HEK293 (cell line): ENCODE measurements at regions not wholly inside any gene's neighbourhood (a gene's known extent, or its start where the extent isn't known, plus 50 kb on each side); places are given as distances from the start of the nearest gene placed in this dataset.

Experiments used
- CTCF ChIA-PET: fragments of 350-600 bp; formaldehyde crosslinking; extraction: SDS; loops from one replicate; lab custom pipeline; 2021; ENCODE audit warnings: antibody characterized with exemption; lab: Yijun Ruan, JAX
- POLR2A ChIA-PET: fragments of 300-600 bp; formaldehyde crosslinking; extraction: SDS; loops from one replicate; lab custom pipeline; 2020; ENCODE audit warnings: antibody characterized with exemption, inconsistent platforms; lab: Yijun Ruan, JAX
- H3K27ac ChIP-seq: fragments of 200-500 bp; sonication (Bioruptor generic); 2 replicates; pipeline ENCODE4 v1.5.1; 2014; ENCODE audit warnings: low read depth, low read length, control low read depth, inconsistent platforms; ENCODE audit errors: extremely low read depth
- H3K36me3 ChIP-seq, 2 experiments: fragments of 200-500 bp in 1 of 2; sonication (Bioruptor generic) in 1 of 2; 1 replicate in 1 of 2; 2 replicates in 1 of 2; pipeline ENCODE4 v1.5.1; 2014 to 2017; ENCODE audit warnings: inconsistent platforms in 2 of 2, low read length in 2 of 2; ENCODE audit not compliant: control insufficient read depth in 2 of 2, insufficient read depth in 1 of 2
- H3K4me1 ChIP-seq: fragments of 200-500 bp; sonication (Bioruptor generic); 2 replicates; pipeline ENCODE4 v1.5.1; 2014; ENCODE audit warnings: mild to moderate bottlenecking, low read length, inconsistent platforms; ENCODE audit not compliant: control insufficient read depth, insufficient read depth
- H3K4me3 ChIP-seq: 2 replicates; pipeline ENCODE4 v1.5.1; 2011; ENCODE audit warnings: low read depth, mild to moderate bottlenecking, control low read depth, low read length, moderate library complexity
- H3K9me3 ChIP-seq: fragments of 200-500 bp; sonication (Bioruptor generic); 2 replicates; pipeline ENCODE4 v1.5.1; 2014; ENCODE audit warnings: low read depth, low read length, inconsistent platforms; ENCODE audit not compliant: control insufficient read depth, insufficient read depth
- AEBP2 ChIP-seq: fragments of 450-650 bp; formaldehyde crosslinking; IDR thresholded peaks from 2 replicates; pipeline ENCODE4 v1.5.1; 2016; ENCODE audit warnings: missing biosample characterization, missing genetic modification characterization, borderline replicate concordance
- BCL6B ChIP-seq: fragments of 450-650 bp; formaldehyde crosslinking; IDR thresholded peaks from 2 replicates; pipeline ENCODE4 v1.5.1; 2017; ENCODE audit warnings: missing biosample characterization, missing genetic modification characterization
- CTCF ChIP-seq: fragments of 450-650 bp; formaldehyde crosslinking; IDR thresholded peaks from 2 replicates; pipeline ENCODE4 v1.5.1; 2016; ENCODE audit warnings: missing biosample characterization, missing genetic modification characterization
- KLF1 ChIP-seq: fragments of 450-650 bp; formaldehyde crosslinking; IDR thresholded peaks from 2 replicates; pipeline ENCODE4 v1.5.1; 2016; ENCODE audit warnings: missing biosample characterization, missing genetic modification characterization
- SCRT2 ChIP-seq: fragments of 450-650 bp; formaldehyde crosslinking; IDR thresholded peaks from 2 replicates; pipeline ENCODE4 v1.5.1; 2016; ENCODE audit warnings: missing biosample characterization, missing genetic modification characterization
- TCF7L2 ChIP-seq: IDR thresholded peaks from 2 replicates; pipeline ENCODE4 v1.6.1; 2011; ENCODE audit warnings: low read depth, mild to moderate bottlenecking, inconsistent platforms, low read length, moderate library complexity, borderline replicate concordance
- ZBTB17 ChIP-seq: fragments of 450-650 bp; formaldehyde crosslinking; IDR thresholded peaks from 2 replicates; pipeline ENCODE4 v1.5.1; 2016; ENCODE audit warnings: missing biosample characterization, missing genetic modification characterization
- ZFHX2 ChIP-seq: fragments of 450-650 bp; formaldehyde crosslinking; conservative IDR thresholded peaks from 2 replicates; pipeline ENCODE4 v1.5.1; 2016; ENCODE audit warnings: missing biosample characterization, missing genetic modification characterization
- ZIC2 ChIP-seq: fragments of 450-650 bp; formaldehyde crosslinking; IDR thresholded peaks from 2 replicates; pipeline ENCODE4 v1.5.1; 2016; ENCODE audit warnings: missing biosample characterization, missing genetic modification characterization
- ZNF10 ChIP-seq: fragments of 450-650 bp; formaldehyde crosslinking; IDR thresholded peaks from 2 replicates; pipeline ENCODE4 v1.5.1; 2017; ENCODE audit warnings: missing biosample characterization, missing genetic modification characterization
- ZNF132 ChIP-seq: fragments of 450-650 bp; formaldehyde crosslinking; IDR thresholded peaks from 2 replicates; pipeline ENCODE4 v1.5.1; 2017; ENCODE audit warnings: missing biosample characterization, missing genetic modification characterization, borderline replicate concordance
- ZNF138 ChIP-seq: fragments of 450-650 bp; formaldehyde crosslinking; IDR thresholded peaks from 2 replicates; pipeline ENCODE4 v1.5.1; 2016; ENCODE audit warnings: missing biosample characterization, missing genetic modification characterization, borderline replicate concordance
- ZNF174 ChIP-seq: fragments of 450-650 bp; formaldehyde crosslinking; IDR thresholded peaks from 2 replicates; pipeline ENCODE4 v1.5.0; 2017; ENCODE audit warnings: missing biosample characterization, mild to moderate bottlenecking, missing genetic modification characterization
- ZNF223 ChIP-seq: fragments of 450-650 bp; formaldehyde crosslinking; IDR thresholded peaks from 2 replicates; pipeline ENCODE4 v1.5.1; 2016; ENCODE audit warnings: missing biosample characterization, missing genetic modification characterization
- ZNF274 ChIP-seq, 2 experiments: fragments of 200-500 bp in 1 of 2; fragments of 450-650 bp in 1 of 2; sonication (Bioruptor generic) in 1 of 2; formaldehyde crosslinking in 1 of 2; IDR thresholded peaks; 2 replicates each; pipeline versions ENCODE4 v1.5.1 to v1.6.1; 2014 to 2016; ENCODE audit warnings: borderline replicate concordance in 1 of 2, inconsistent platforms in 1 of 2, low read length in 1 of 2, missing biosample characterization in 1 of 2, missing genetic modification characterization in 1 of 2
- ZNF623 ChIP-seq: fragments of 450-650 bp; formaldehyde crosslinking; IDR thresholded peaks from 2 replicates; pipeline ENCODE4 v1.5.1; 2016; ENCODE audit warnings: missing biosample characterization, missing genetic modification characterization
- ZNF692 ChIP-seq: fragments of 450-650 bp; formaldehyde crosslinking; IDR thresholded peaks from 2 replicates; pipeline ENCODE4 v1.5.1; 2016; ENCODE audit warnings: missing biosample characterization, missing genetic modification characterization
- ZNF76 ChIP-seq: fragments of 450-650 bp; formaldehyde crosslinking; IDR thresholded peaks from 2 replicates; pipeline ENCODE4; 2016; ENCODE audit warnings: low read depth, missing biosample characterization, missing genetic modification characterization, borderline replicate concordance
- TF ChIP-seq, protein P1 (sequence below): fragments of 450-650 bp; formaldehyde crosslinking; IDR thresholded peaks from 2 replicates; pipeline ENCODE4 v1.5.1; 2016; ENCODE audit warnings: missing biosample characterization, missing genetic modification characterization
- TF ChIP-seq, protein P2 (sequence below): fragments of 450-650 bp; formaldehyde crosslinking; conservative IDR thresholded peaks from 2 replicates; pipeline ENCODE4 v1.5.1; 2016; ENCODE audit warnings: low read depth, missing biosample characterization, missing genetic modification characterization
- TF ChIP-seq, protein P3 (sequence below): fragments of 450-650 bp; formaldehyde crosslinking; IDR thresholded peaks from 2 replicates; pipeline ENCODE4 v1.5.1; 2016; ENCODE audit warnings: missing biosample characterization, missing genetic modification characterization

DNA sequence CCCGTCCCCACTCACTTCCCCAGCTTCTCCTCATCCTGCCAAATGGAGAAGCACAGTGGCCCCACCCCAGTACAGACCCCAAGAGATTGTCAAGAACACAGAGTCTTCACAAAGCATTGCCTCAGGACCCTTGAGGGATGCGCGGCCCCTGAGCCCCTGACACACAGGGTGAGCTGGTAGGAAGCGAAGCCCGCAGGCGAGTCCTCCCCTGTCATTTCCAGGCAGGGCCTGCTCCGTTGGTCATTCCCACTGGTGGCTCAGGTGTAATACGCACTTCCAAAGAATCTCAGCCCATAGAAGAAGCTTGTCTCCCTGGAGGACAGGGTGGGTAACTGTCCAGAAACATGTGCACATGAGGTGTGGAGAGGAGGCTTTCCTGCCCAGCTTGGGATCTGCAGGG lies 404.2 kb downstream of the THBS2 start:
- Histone ChIP-seq H3K36me3 (no peaks in the 10 kb centered on the region), H3K9me3 (no peaks in the 10 kb centered on the region), H3K4me1 (no peaks in the 10 kb centered on the region), H3K27ac (no peak overlapping the region), H3K4me3 (no peak overlapping the region)
- TF ChIP-seq, protein P1, sequence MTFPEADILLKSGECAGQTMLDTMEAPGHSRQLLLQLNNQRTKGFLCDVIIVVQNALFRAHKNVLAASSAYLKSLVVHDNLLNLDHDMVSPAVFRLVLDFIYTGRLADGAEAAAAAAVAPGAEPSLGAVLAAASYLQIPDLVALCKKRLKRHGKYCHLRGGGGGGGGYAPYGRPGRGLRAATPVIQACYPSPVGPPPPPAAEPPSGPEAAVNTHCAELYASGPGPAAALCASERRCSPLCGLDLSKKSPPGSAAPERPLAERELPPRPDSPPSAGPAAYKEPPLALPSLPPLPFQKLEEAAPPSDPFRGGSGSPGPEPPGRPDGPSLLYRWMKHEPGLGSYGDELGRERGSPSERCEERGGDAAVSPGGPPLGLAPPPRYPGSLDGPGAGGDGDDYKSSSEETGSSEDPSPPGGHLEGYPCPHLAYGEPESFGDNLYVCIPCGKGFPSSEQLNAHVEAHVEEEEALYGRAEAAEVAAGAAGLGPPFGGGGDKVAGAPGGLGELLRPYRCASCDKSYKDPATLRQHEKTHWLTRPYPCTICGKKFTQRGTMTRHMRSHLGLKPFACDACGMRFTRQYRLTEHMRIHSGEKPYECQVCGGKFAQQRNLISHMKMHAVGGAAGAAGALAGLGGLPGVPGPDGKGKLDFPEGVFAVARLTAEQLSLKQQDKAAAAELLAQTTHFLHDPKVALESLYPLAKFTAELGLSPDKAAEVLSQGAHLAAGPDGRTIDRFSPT (tag by site-specific recombination): peak; percentile 36; the same call in 1 of the 2 replicates
- TF ChIP-seq CTCF: no peak
- CTCF ChIA-PET: no interaction called here
- POLR2A ChIA-PET: no interaction called here

GRCh38 chr6:168848797-168849196 lies 404.8 kb downstream of the THBS2 start:
- H3K4me3 ChIP-seq: no peak overlapping the region
- TF ChIP-seq ZNF132 (tag by site-specific recombination): no peak
- TF ChIP-seq ZNF274 (IDR thresholded peaks at IDR 0.05; ENCODE audit: low read length): no peak
- no peak for TF ChIP-seq ZNF274 (tag by site-specific recombination; IDR thresholded peaks at IDR 0.05; ENCODE audit: borderline replicate concordance)
- TF ChIP-seq ZNF223: no peak
- TF ChIP-seq ZNF692 (tag by site-specific recombination): no peak
- TF ChIP-seq BCL6B (tag by site-specific recombination): no peak
- TF ChIP-seq AEBP2 (tag by site-specific recombination): no peak
- TF ChIP-seq ZBTB17 (tag by site-specific recombination): no peak
- TF ChIP-seq, protein P2, sequence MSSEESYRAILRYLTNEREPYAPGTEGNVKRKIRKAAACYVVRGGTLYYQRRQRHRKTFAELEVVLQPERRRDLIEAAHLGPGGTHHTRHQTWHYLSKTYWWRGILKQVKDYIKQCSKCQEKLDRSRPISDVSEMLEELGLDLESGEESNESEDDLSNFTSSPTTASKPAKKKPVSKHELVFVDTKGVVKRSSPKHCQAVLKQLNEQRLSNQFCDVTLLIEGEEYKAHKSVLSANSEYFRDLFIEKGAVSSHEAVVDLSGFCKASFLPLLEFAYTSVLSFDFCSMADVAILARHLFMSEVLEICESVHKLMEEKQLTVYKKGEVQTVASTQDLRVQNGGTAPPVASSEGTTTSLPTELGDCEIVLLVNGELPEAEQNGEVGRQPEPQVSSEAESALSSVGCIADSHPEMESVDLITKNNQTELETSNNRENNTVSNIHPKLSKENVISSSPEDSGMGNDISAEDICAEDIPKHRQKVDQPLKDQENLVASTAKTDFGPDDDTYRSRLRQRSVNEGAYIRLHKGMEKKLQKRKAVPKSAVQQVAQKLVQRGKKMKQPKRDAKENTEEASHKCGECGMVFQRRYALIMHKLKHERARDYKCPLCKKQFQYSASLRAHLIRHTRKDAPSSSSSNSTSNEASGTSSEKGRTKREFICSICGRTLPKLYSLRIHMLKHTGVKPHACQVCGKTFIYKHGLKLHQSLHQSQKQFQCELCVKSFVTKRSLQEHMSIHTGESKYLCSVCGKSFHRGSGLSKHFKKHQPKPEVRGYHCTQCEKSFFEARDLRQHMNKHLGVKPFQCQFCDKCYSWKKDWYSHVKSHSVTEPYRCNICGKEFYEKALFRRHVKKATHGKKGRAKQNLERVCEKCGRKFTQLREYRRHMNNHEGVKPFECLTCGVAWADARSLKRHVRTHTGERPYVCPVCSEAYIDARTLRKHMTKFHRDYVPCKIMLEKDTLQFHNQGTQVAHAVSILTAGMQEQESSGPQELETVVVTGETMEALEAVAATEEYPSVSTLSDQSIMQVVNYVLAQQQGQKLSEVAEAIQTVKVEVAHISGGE (tag by site-specific recombination): no peak
- no peak for TF ChIP-seq ZNF76 (tag by site-specific recombination)
- TF ChIP-seq ZNF623: no peak
- no peak for TF ChIP-seq TCF7L2
- no peak for TF ChIP-seq ZFHX2
- TF ChIP-seq, protein P3, sequence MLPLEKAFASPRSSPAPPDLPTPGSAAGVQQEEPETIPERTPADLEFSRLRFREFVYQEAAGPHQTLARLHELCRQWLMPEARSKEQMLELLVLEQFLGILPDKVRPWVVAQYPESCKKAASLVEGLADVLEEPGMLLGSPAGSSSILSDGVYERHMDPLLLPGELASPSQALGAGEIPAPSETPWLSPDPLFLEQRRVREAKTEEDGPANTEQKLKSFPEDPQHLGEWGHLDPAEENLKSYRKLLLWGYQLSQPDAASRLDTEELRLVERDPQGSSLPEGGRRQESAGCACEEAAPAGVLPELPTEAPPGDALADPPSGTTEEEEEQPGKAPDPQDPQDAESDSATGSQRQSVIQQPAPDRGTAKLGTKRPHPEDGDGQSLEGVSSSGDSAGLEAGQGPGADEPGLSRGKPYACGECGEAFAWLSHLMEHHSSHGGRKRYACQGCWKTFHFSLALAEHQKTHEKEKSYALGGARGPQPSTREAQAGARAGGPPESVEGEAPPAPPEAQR: no peak
- TF ChIP-seq KLF1 (tag by site-specific recombination): no peak
- TF ChIP-seq SCRT2 (tag by site-specific recombination): no peak
- TF ChIP-seq ZIC2: no peak
- TF ChIP-seq ZNF10: no peak
- no peak for TF ChIP-seq ZNF174 (tag by site-specific recombination)
- no peak for TF ChIP-seq ZNF138 (tag by site-specific recombination)
- no peak overlapping the region for H3K27ac ChIP-seq
- ChIA-PET POLR2A (no interaction called here), CTCF (no interaction called here)
- no peaks in the 10 kb centered on the region for H3K9me3 ChIP-seq
- H3K4me1 ChIP-seq: no peaks in the 10 kb centered on the region
- no peaks in the 10 kb centered on the region for H3K36me3 ChIP-seq
